DND-41 (cell line): ENCODE measurements at regions not wholly inside any gene's neighbourhood (a gene's known extent, or its start where the extent isn't known, plus 50 kb on each side); places are given as distances from the start of the nearest gene placed in this dataset.

Experiments used
- ATAC-seq: fragments of 200-7000 bp; cut with Tn5 transposase; 3 replicates; pipeline ENCODE4 v1.9.1; 2021; ENCODE audit warnings: low read depth; ENCODE audit not compliant: insufficient read depth
- DNase-seq: peaks from one replicate; pipeline ENCODE4 v3.0.0-alpha.2; 2020
- H2AFZ ChIP-seq: 2 replicates; pipeline ENCODE4 v1.6.0; 2012; ENCODE audit warnings: low read depth, low read length
- H3K27ac ChIP-seq: 2 replicates; pipeline ENCODE4 v1.5.1; 2012; ENCODE audit warnings: low read length, inconsistent platforms
- H3K27me3 ChIP-seq: fragments of 200-600 bp; sonication (generic); 2 replicates; pipeline ENCODE4 v1.6.0; 2012; ENCODE audit warnings: low read length, mild to moderate bottlenecking, inconsistent platforms; ENCODE audit not compliant: insufficient read depth, poor library complexity
- H3K36me3 ChIP-seq: 2 replicates; pipeline ENCODE4 v1.5.1; 2012; ENCODE audit warnings: low read length, inconsistent platforms; ENCODE audit not compliant: insufficient read depth
- H3K4me1 ChIP-seq: 2 replicates; pipeline ENCODE4 v1.5.1; 2012; ENCODE audit warnings: mild to moderate bottlenecking, low read length; ENCODE audit not compliant: insufficient read depth
- H3K4me2 ChIP-seq: 2 replicates; pipeline ENCODE4 v1.6.0; 2012; ENCODE audit warnings: mild to moderate bottlenecking, moderate library complexity, low read length, inconsistent platforms; ENCODE audit not compliant: insufficient read depth
- H3K4me3 ChIP-seq, 2 experiments: fragments of 200-600 bp in 1 of 2; shearing (Covaris generic) in 1 of 2; 2 replicates each; pipeline ENCODE4 v1.5.1; 2012 to 2016; ENCODE audit warnings: inconsistent platforms in 2 of 2, low read length in 2 of 2, mild to moderate bottlenecking in 2 of 2, low read depth in 1 of 2, moderate library complexity in 1 of 2
- H3K79me2 ChIP-seq: 2 replicates; pipeline ENCODE4 v1.6.0; 2012; ENCODE audit warnings: low read length, inconsistent platforms; ENCODE audit not compliant: insufficient read depth
- H3K9ac ChIP-seq: 2 replicates; pipeline ENCODE4 v1.6.0; 2012; ENCODE audit warnings: low read depth, mild to moderate bottlenecking, inconsistent platforms, low read length, moderate library complexity
- H3K9me3 ChIP-seq: 2 replicates; pipeline ENCODE4 v1.5.1; 2012; ENCODE audit warnings: low read length, moderate library complexity, mild to moderate bottlenecking, inconsistent platforms; ENCODE audit not compliant: insufficient read depth, severe bottlenecking
- H4K20me1 ChIP-seq: 2 replicates; pipeline ENCODE4 v1.6.0; 2012; ENCODE audit warnings: low read length; ENCODE audit not compliant: insufficient read depth
- CTCF ChIP-seq: IDR thresholded peaks from 2 replicates; pipeline ENCODE4 v1.5.1; 2012; ENCODE audit warnings: borderline replicate concordance, low read length, moderate library complexity, mild to moderate bottlenecking; ENCODE audit not compliant: poor library complexity, severe bottlenecking; ENCODE audit errors: extremely low read depth
- EZH2 ChIP-seq: IDR thresholded peaks from 3 replicates; pipeline ENCODE4 v1.6.1; 2012; ENCODE audit warnings: borderline replicate concordance, low read depth, mild to moderate bottlenecking, moderate library complexity, low read length, inconsistent platforms; ENCODE audit not compliant: severe bottlenecking

GRCh38 chr5:160479220-160479619, 57.6 kb downstream of the PTTG1 start:
- H3K4me2 ChIP-seq: no peak overlapping the region
- no peak overlapping the region for H2AFZ ChIP-seq
- DNase-seq (no peak), ATAC-seq (no peak)
- no peaks in the 10 kb centered on the region for H3K27me3 ChIP-seq
- no peaks in the 10 kb centered on the region for H3K36me3 ChIP-seq
- H3K27ac ChIP-seq: no peak overlapping the region
- H3K79me2 ChIP-seq: no peaks in the 10 kb centered on the region
- TF ChIP-seq EZH2: no peak
- H3K9ac ChIP-seq: no peak overlapping the region
- H3K4me1 ChIP-seq: no peaks in the 10 kb centered on the region
- no peaks in the 10 kb centered on the region for H4K20me1 ChIP-seq
- no peaks in the 10 kb centered on the region for H3K9me3 ChIP-seq
- H3K4me3 ChIP-seq: no peak overlapping the region

GRCh38 chr5:160479926-160480325, 58.3 kb downstream of the PTTG1 start:
- Histone ChIP-seq H3K79me2 (no peaks in the 10 kb centered on the region), H3K4me3 (no peak overlapping the region), H4K20me1 (no peaks in the 10 kb centered on the region), H3K4me2 (no peak overlapping the region), H2AFZ (no peak overlapping the region), H3K9ac (no peak overlapping the region), H3K9me3 (no peaks in the 10 kb centered on the region), H3K27ac (no peak overlapping the region), H3K27me3 (no peaks in the 10 kb centered on the region), H3K36me3 (no peaks in the 10 kb centered on the region), H3K4me1 (no peaks in the 10 kb centered on the region)
- ATAC-seq (no peak), DNase-seq (no peak)
- TF ChIP-seq CTCF: no peak
- no peak for TF ChIP-seq EZH2

- Histone ChIP-seq H3K27ac (no peak overlapping the region), H3K9me3 (no peaks in the 10 kb centered on the region), H3K4me1 (no peaks in the 10 kb centered on the region), H3K4me3 (no peak overlapping the region), H2AFZ (no peak overlapping the region), H4K20me1 (no peaks in the 10 kb centered on the region), H3K27me3 (no peaks in the 10 kb centered on the region), H3K79me2 (no peaks in the 10 kb centered on the region), H3K9ac (no peak overlapping the region), H3K36me3 (no peaks in the 10 kb centered on the region), H3K4me2 (no peak overlapping the region)
- DNase-seq (no peak), ATAC-seq (no peak)
- TF ChIP-seq CTCF (no peak), EZH2 (no peak)
These were observed 59.0 kb downstream of the PTTG1 start for GRCh38 chr5:160480652-160481051.

GRCh38 chr5:160484678-160485077, 63.0 kb downstream of the PTTG1 start:
- Histone ChIP-seq H3K4me2 (no peak overlapping the region), H3K4me3 (no peak overlapping the region), H3K36me3 (no peaks in the 10 kb centered on the region), H3K27ac (no peak overlapping the region), H3K27me3 (no peaks in the 10 kb centered on the region), H4K20me1 (no peaks in the 10 kb centered on the region), H2AFZ (no peak overlapping the region), H3K79me2 (no peaks in the 10 kb centered on the region), H3K4me1 (no peaks in the 10 kb centered on the region), H3K9me3 (no peaks in the 10 kb centered on the region), H3K9ac (no peak overlapping the region)
- TF ChIP-seq EZH2 (no peak), CTCF (no peak)
- DNase-seq (no peak), ATAC-seq (no peak)
